PFSK-1 (cell line): ENCODE measurements at regions not wholly inside any gene's neighbourhood (a gene's known extent, or its start where the extent isn't known, plus 50 kb on each side); places are given as distances from the start of the nearest gene placed in this dataset.

Experiments
- FOXP2 ChIP-seq: optimal IDR thresholded peaks from 2 replicates; pipeline ENCODE3; 2011; ENCODE audit warnings: borderline replicate concordance, control low read depth, inconsistent platforms; ENCODE audit not compliant: insufficient read depth; ENCODE audit errors: extremely low read length, extremely low read depth
- POLR2AphosphoS5 ChIP-seq: IDR thresholded peaks from 2 replicates; pipeline ENCODE4 v1.6.1; 2012; ENCODE audit warnings: low read depth, mild to moderate bottlenecking, control low read depth, low read length, moderate library complexity
- REST ChIP-seq, 2 experiments: IDR thresholded peaks; 2 replicates each; pipeline versions ENCODE4 v1.6.1 to v1.8.0; 2011 to 2012; ENCODE audit warnings: low read depth in 2 of 2, low read length in 2 of 2, control low read depth in 1 of 2, inconsistent platforms in 1 of 2, mild to moderate bottlenecking in 1 of 2, moderate library complexity in 1 of 2; ENCODE audit not compliant: insufficient read depth in 1 of 2
- SIN3A ChIP-seq: IDR thresholded peaks from 2 replicates; pipeline ENCODE4 v1.6.1; 2012; ENCODE audit warnings: mild to moderate bottlenecking, low read length, moderate library complexity, borderline replicate concordance; ENCODE audit not compliant: insufficient read depth
- TAF1 ChIP-seq: IDR thresholded peaks from 2 replicates; pipeline ENCODE4 v1.6.1; 2012; ENCODE audit warnings: low read length, control low read depth, borderline replicate concordance; ENCODE audit not compliant: insufficient read depth

GRCh38 chrY:14328677-14329345 lies 195.5 kb upstream of the NLGN4Y start:
- TF ChIP-seq TAF1: no peak
- no peak for TF ChIP-seq POLR2AphosphoS5
- no peak for TF ChIP-seq REST (IDR thresholded peaks at IDR 0.05; ENCODE audit: insufficient read depth in 1 of 2, low read depth in 2 of 2, low read length in 2 of 2)
- TF ChIP-seq FOXP2: no peak
- TF ChIP-seq SIN3A: no peak
